Psoas muscle (tissue), 7 donors: ENCODE measurements at regions not wholly inside any gene's neighbourhood (a gene's known extent, or its start where the extent isn't known, plus 50 kb on each side); places are given as distances from the start of the nearest gene placed in this dataset.

Experiments
- ATAC-seq, 4 donors: fragments of 200-7000 bp; cut with Tn5 transposase; one replicate each; pipeline ENCODE4 v1.9.1; 2020; ENCODE audit warnings: moderate library complexity in 3 of 4, mild to moderate bottlenecking in 2 of 4
- DNase-seq, 2 donors: peaks; one replicate each; pipeline ENCODE4 v3.0.0-alpha.2; 2020
- H3K27ac ChIP-seq: fragments of 200-600 bp; one replicate; pipeline ENCODE4 v1.8.0; 2022
- H3K27me3 ChIP-seq, 3 donors: fragments of 200-600 bp in 1 of 3; one replicate each; pipeline versions ENCODE4 v1.6.1 to v1.8.0; 2013 to 2022; ENCODE audit warnings: low read length in 2 of 3, mild to moderate bottlenecking in 2 of 3, moderate library complexity in 1 of 3; ENCODE audit not compliant: insufficient read depth in 3 of 3
- H3K36me3 ChIP-seq, 2 donors: fragments of 200-600 bp in 1 of 2; one replicate each; pipeline versions ENCODE4 v1.6.1 to v1.8.0; 2013 to 2022; ENCODE audit warnings: low read depth in 1 of 2, mild to moderate bottlenecking in 1 of 2, moderate library complexity in 1 of 2; ENCODE audit not compliant: insufficient read depth in 1 of 2
- H3K4me1 ChIP-seq: fragments of 200-600 bp; one replicate; pipeline ENCODE4 v1.8.0; 2022
- H3K4me3 ChIP-seq: fragments of 200-600 bp; one replicate; pipeline ENCODE4 v1.8.0; 2022; ENCODE audit warnings: mild to moderate bottlenecking
- H3K9me3 ChIP-seq: fragments of 200-600 bp; one replicate; pipeline ENCODE4 v1.8.0; 2022
- CTCF ChIP-seq: fragments of 200-600 bp; IDR thresholded peaks from one replicate; pipeline ENCODE4 v1.8.0; 2022; ENCODE audit warnings: antibody characterized with exemption
- WGBS, 3 donors: extraction: QIAGEN DNeasy Blood & Tissue Kit; methylation state at CpG; one replicate each; pipeline versions ENCODE4 v1.1.6 to v1.1.7; 2013; 5-methylcytosine and 5-hydroxymethylcytosine counted together
- intact Hi-C, 2 donors: fragments of 100-400 bp; cut with DNase I; formaldehyde crosslinking; loops; one replicate each; pipeline versions ENCODE4 v1.11.0 to v1.14.2; 2022
- donor health status: healthy with polysubstance abuse.
- donor health status: DM: no; HTN: no; CAD: no; lungs with moderate emphysema.
- donor health status: Bipolar disorder and iron deficiency.
- donor health status: healthy.
- donor health status: DM: yes; HTN: yes; CAD: no.
- donor health status: DM: no; HTN: no; CAD: no.
- donor health status: DM: yes; HTN: yes; CAD: no.

- intact Hi-C loops: no loop called here
- no peak for ATAC-seq
- Histone ChIP-seq H3K4me3 (no peak overlapping the region), H3K27ac (no peak overlapping the region), H3K4me1 (peaks cover 20% of the 10 kb centered on the region), H3K36me3 (no peaks in the 10 kb centered on the region), H3K9me3 (no peaks in the 10 kb centered on the region), H3K27me3 (peaks cover 0 to 3% (median 0%) of the 10 kb centered on the region in 3 donors)
- TF ChIP-seq CTCF: no peak
- DNase-seq: peak in 1 of 2 donors; percentile 25
- WGBS, 3 donors: 39 to 47% (median 44%) methylated on average over 3 of the region's 3 CpGs
These were observed 54.4 kb upstream of the TLE3 start for GRCh38 chr15:70152070-70152480.

DNA sequence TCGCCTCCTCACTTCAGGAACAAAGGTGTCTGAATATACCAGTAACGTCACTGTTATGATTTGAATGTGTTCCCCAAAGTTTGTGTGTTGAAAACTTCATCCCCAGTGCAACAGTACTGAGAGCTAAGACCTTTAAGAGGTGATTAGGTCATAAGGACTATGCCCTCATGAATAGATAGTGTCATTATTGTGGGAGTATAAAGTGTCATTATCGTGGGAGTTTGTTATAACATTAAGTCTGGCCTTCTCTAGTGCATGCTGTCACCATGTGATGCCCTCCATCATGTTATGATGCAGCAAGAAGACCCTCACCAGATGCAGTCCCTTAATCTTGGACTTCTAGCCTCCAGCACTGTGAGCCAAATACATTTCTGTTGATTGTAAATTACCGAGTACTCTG, 53.7 kb upstream of the TLE3 start:
- WGBS, 3 donors: 90 to 97% (median 94%) methylated on average over 4 of the region's 4 CpGs
- ATAC-seq (no peak), DNase-seq (no peak)
- intact Hi-C loops: no loop called here
- Histone ChIP-seq H3K4me1 (peaks cover 17% of the 10 kb centered on the region), H3K27me3 (peaks cover 0 to 3% (median 0%) of the 10 kb centered on the region in 3 donors), H3K36me3 (no peaks in the 10 kb centered on the region), H3K4me3 (no peak overlapping the region), H3K9me3 (no peaks in the 10 kb centered on the region), H3K27ac (no peak overlapping the region)
- TF ChIP-seq CTCF: no peak

DNA sequence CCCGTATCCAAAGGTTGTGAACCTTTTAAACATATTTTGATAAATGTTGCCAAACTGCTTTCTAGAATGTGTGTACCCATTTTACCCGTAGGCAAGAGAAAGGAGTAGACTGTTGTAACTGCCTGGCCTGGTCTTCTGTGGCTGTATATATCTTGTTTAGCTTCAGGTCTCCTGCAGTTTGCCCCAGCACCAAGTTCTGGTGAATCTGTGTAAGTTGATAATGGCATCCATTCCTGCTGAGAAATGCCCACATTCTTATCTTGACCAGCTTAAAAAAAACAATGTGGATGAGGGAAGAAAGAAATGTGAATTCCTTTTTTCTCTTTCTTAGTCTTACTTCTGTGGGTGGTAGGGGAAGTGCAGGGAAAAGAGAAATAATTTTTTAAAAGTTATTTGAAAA, 53.3 kb upstream of the TLE3 start:
- DNase-seq (no peak), ATAC-seq (no peak)
- H3K4me3 ChIP-seq: no peak overlapping the region
- intact Hi-C loops: no loop called here
- H3K27ac ChIP-seq: no peak overlapping the region
- peaks cover 0 to 3% (median 0%) of the 10 kb centered on the region in 3 donors for H3K27me3 ChIP-seq
- no peak for TF ChIP-seq CTCF
- H3K4me1 ChIP-seq: peaks cover 12% of the 10 kb centered on the region
- no peaks in the 10 kb centered on the region for H3K9me3 ChIP-seq
- WGBS, 3 donors: 89 to 96% (median 94%) methylated on average over 2 of the region's 2 CpGs
- no peaks in the 10 kb centered on the region for H3K36me3 ChIP-seq

DNA sequence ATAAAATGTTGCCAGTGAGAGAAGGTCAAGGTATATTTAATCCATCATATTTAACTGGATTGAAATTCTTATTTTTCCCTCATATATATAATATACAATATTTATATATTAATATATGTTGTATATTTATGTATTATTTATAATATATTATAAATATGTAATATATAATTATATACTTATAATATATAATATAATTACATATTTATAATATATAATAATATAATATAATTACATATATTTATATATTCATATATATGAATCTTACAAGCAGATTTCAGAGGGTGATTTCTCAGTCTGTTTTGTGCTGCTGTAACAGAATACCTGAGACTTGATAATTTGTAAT, 52.7 kb upstream of the TLE3 start:
- Histone ChIP-seq H3K27ac (no peak overlapping the region), H3K9me3 (no peaks in the 10 kb centered on the region), H3K4me1 (peaks cover 6% of the 10 kb centered on the region), H3K36me3 (no peaks in the 10 kb centered on the region), H3K4me3 (no peak overlapping the region), H3K27me3 (peaks cover 0 to 3% (median 0%) of the 10 kb centered on the region in 3 donors)
- TF ChIP-seq CTCF: no peak
- no peak for DNase-seq
- intact Hi-C loops: no loop called here
- ATAC-seq: no peak

GRCh38 chr15:70149667-70150404, 52.1 kb upstream of the TLE3 start:
- intact Hi-C loops: no loop called here
- Histone ChIP-seq H3K36me3 (no peaks in the 10 kb centered on the region), H3K27me3 (peaks cover 0 to 3% (median 0%) of the 10 kb centered on the region in 3 donors), H3K4me1 (peaks cover 3% of the 10 kb centered on the region), H3K9me3 (no peaks in the 10 kb centered on the region), H3K4me3 (no peak overlapping the region), H3K27ac (no peak overlapping the region)
- TF ChIP-seq CTCF: no peak
- ATAC-seq (peak in 1 of 4 donors; percentile 38), DNase-seq (no peak)
- WGBS, 3 donors: 90 to 92% (median 90%) methylated on average over 4 of the region's 4 CpGs
